CD8-positive, alpha-beta memory T cell (primary cell): ENCODE measurements at regions not wholly inside any gene's neighbourhood (a gene's known extent, or its start where the extent isn't known, plus 50 kb on each side); places are given as distances from the start of the nearest gene placed in this dataset.

Source experiments
- CTCF ChIA-PET: fragments of 350-600 bp; sonication (Branson Sonifier 250); formaldehyde crosslinking; loops from one replicate; lab custom pipeline; 2021; ENCODE audit warnings: antibody characterized with exemption; lab: Charles Lee
- POLR2A ChIA-PET: fragments of 350-600 bp; sonication (Branson Sonifier 250); formaldehyde crosslinking; loops from one replicate; lab custom pipeline; 2021; ENCODE audit warnings: antibody characterized with exemption; lab: Charles Lee
- DNase-seq, 5 donors: peaks; one replicate each; pipeline versions ENCODE4 v3.0.0 to v3.0.0-alpha.2; 2020 to 2022; ENCODE audit warnings: mixed read lengths in 1 of 5
- H3K27ac ChIP-seq: one replicate; pipeline ENCODE4 v1.7.0; 2013; ENCODE audit warnings: low read depth, mild to moderate bottlenecking, low read length, moderate library complexity
- H3K27me3 ChIP-seq: 2 replicates; pipeline ENCODE4 v1.7.0; 2013; ENCODE audit warnings: low read length, mild to moderate bottlenecking; ENCODE audit not compliant: insufficient read depth, poor library complexity, severe bottlenecking
- H3K36me3 ChIP-seq: 2 replicates; pipeline ENCODE4 v1.7.0; 2013; ENCODE audit warnings: mild to moderate bottlenecking, low read length, moderate library complexity; ENCODE audit not compliant: insufficient read depth
- H3K4me1 ChIP-seq: 2 replicates; pipeline ENCODE4 v1.7.0; 2013; ENCODE audit warnings: mild to moderate bottlenecking, low read length, moderate library complexity; ENCODE audit not compliant: insufficient read depth
- H3K4me3 ChIP-seq: 2 replicates; pipeline ENCODE4 v1.7.0; 2013; ENCODE audit warnings: mild to moderate bottlenecking, low read length
- H3K9me3 ChIP-seq: 2 replicates; pipeline ENCODE4 v1.7.0; 2013; ENCODE audit warnings: mild to moderate bottlenecking, low read length
- H3K27ac Mint-ChIP-seq, 8 donors: one replicate each; pipeline ENCODE4 v1.8.0; 2020 to 2021; ENCODE audit warnings: mixed read lengths in 8 of 8, mild to moderate bottlenecking in 6 of 8, inconsistent platforms in 3 of 8, moderate library complexity in 3 of 8
- H3K27me3 Mint-ChIP-seq, 2 donors: one replicate each; pipeline ENCODE4 v1.8.0; 2020 to 2021; ENCODE audit warnings: mixed read lengths in 2 of 2, mild to moderate bottlenecking in 1 of 2, moderate library complexity in 1 of 2
- H3K36me3 Mint-ChIP-seq, 3 donors: one replicate each; pipeline ENCODE4 v1.8.0; 2020 to 2021; ENCODE audit warnings: mixed read lengths in 3 of 3, inconsistent platforms in 1 of 3, mild to moderate bottlenecking in 1 of 3
- H3K4me1 Mint-ChIP-seq, 3 donors: one replicate each; pipeline ENCODE4 v1.8.0; 2020 to 2021; ENCODE audit warnings: mixed read lengths in 3 of 3, inconsistent platforms in 1 of 3, mild to moderate bottlenecking in 1 of 3
- H3K4me3 Mint-ChIP-seq, 7 donors: one replicate each; pipeline ENCODE4 v1.8.0; 2020 to 2021; ENCODE audit warnings: mixed read lengths in 7 of 7, mild to moderate bottlenecking in 6 of 7, moderate library complexity in 4 of 7, inconsistent platforms in 2 of 7
- H3K9me3 Mint-ChIP-seq, 5 donors: one replicate each; pipeline ENCODE4 v1.8.0; 2020 to 2022; ENCODE audit warnings: mixed read lengths in 5 of 5, mild to moderate bottlenecking in 3 of 5, moderate library complexity in 2 of 5, inconsistent platforms in 1 of 5

- DNase-seq, result no peak
- Histone ChIP-seq H3K27ac (no peak overlapping the region), H3K4me3 (no peak overlapping the region), H3K36me3 (no peaks in the 10 kb centered on the region), H3K9me3 (no peaks in the 10 kb centered on the region), H3K4me1 (no peaks in the 10 kb centered on the region), H3K27me3 (no peaks in the 10 kb centered on the region)
- Mint-ChIP-seq H3K27me3 (peaks cover 12 to 14% of the 10 kb centered on the region in 2 donors), H3K4me1 (no peaks in the 10 kb centered on the region), H3K9me3 (no peaks in the 10 kb centered on the region), H3K36me3 (no peaks in the 10 kb centered on the region), H3K27ac (no peak overlapping the region), H3K4me3 (no peak overlapping the region)
- ChIA-PET CTCF (no interaction called here), POLR2A (no interaction called here)
These were observed 221.1 kb upstream of the ITM2A start for GRCh38 chrX:79588233-79588632.

GRCh38 chrX:79573760-79574159, 206.6 kb upstream of the ITM2A start:
- Mint-ChIP-seq H3K27ac (no peak overlapping the region), H3K27me3 (peaks cover 5 to 8% of the 10 kb centered on the region in 2 donors), H3K9me3 (peaks cover 0 to 9% (median 4%) of the 10 kb centered on the region in 5 donors), H3K4me1 (no peaks in the 10 kb centered on the region), H3K36me3 (no peaks in the 10 kb centered on the region), H3K4me3 (no peak overlapping the region)
- DNase-seq, result no peak
- ChIA-PET POLR2A (no interaction called here), CTCF (no interaction called here)
- Histone ChIP-seq H3K36me3 (no peaks in the 10 kb centered on the region), H3K4me1 (no peaks in the 10 kb centered on the region), H3K27ac (no peak overlapping the region), H3K9me3 (no peaks in the 10 kb centered on the region), H3K4me3 (no peak overlapping the region), H3K27me3 (no peaks in the 10 kb centered on the region)

- peaks cover 0 to 16% (median 7%) of the 10 kb centered on the region in 5 donors for H3K9me3 Mint-ChIP-seq
- CTCF ChIA-PET, result no interaction called here
These were observed 205.4 kb upstream of the ITM2A start for GRCh38 chrX:79572566-79572965.

GRCh38 chrX:79570524-79571240, 203.5 kb upstream of the ITM2A start:
- H3K4me3 Mint-ChIP-seq, result no peak overlapping the region
- DNase-seq, result no peak
- Histone ChIP-seq H3K4me1 (no peaks in the 10 kb centered on the region), H3K36me3 (no peaks in the 10 kb centered on the region), H3K27me3 (no peaks in the 10 kb centered on the region), H3K4me3 (no peak overlapping the region), H3K9me3 (no peaks in the 10 kb centered on the region), H3K27ac (no peak overlapping the region)
- ChIA-PET CTCF (no interaction called here), POLR2A (no interaction called here)
- peaks cover 5 to 12% of the 10 kb centered on the region in 2 donors for H3K27me3 Mint-ChIP-seq
- no peaks in the 10 kb centered on the region for H3K36me3 Mint-ChIP-seq
- no peak overlapping the region for H3K27ac Mint-ChIP-seq
- H3K4me1 Mint-ChIP-seq, result no peaks in the 10 kb centered on the region
- peaks cover 0 to 16% (median 7%) of the 10 kb centered on the region in 5 donors for H3K9me3 Mint-ChIP-seq

More at GRCh38 chrX:79572566-79572965, 205.4 kb upstream of the ITM2A start:
- POLR2A ChIA-PET, result no interaction called here
- no peak overlapping the region for H3K4me3 Mint-ChIP-seq
- peaks cover 5 to 8% of the 10 kb centered on the region in 2 donors for H3K27me3 Mint-ChIP-seq
- Histone ChIP-seq H3K27me3 (no peaks in the 10 kb centered on the region), H3K4me1 (no peaks in the 10 kb centered on the region), H3K27ac (no peak overlapping the region), H3K4me3 (no peak overlapping the region), H3K36me3 (no peaks in the 10 kb centered on the region), H3K9me3 (no peaks in the 10 kb centered on the region)
- no peak for DNase-seq
- H3K27ac Mint-ChIP-seq, result no peak overlapping the region
- no peaks in the 10 kb centered on the region for H3K36me3 Mint-ChIP-seq
- no peaks in the 10 kb centered on the region for H3K4me1 Mint-ChIP-seq

GRCh38 chrX:79568309-79568708, 201.2 kb upstream of the ITM2A start:
- Histone ChIP-seq H3K9me3 (no peaks in the 10 kb centered on the region), H3K36me3 (no peaks in the 10 kb centered on the region), H3K4me1 (no peaks in the 10 kb centered on the region), H3K27ac (no peak overlapping the region), H3K27me3 (no peaks in the 10 kb centered on the region), H3K4me3 (no peak overlapping the region)
- no peaks in the 10 kb centered on the region for H3K4me1 Mint-ChIP-seq
- POLR2A ChIA-PET, result no interaction called here
- peaks cover 0 to 16% (median 7%) of the 10 kb centered on the region in 5 donors for H3K9me3 Mint-ChIP-seq
- no peak overlapping the region for H3K4me3 Mint-ChIP-seq
- peaks cover 7 to 12% of the 10 kb centered on the region in 2 donors for H3K27me3 Mint-ChIP-seq
- DNase-seq, result no peak
- CTCF ChIA-PET, result no interaction called here
- no peak overlapping the region for H3K27ac Mint-ChIP-seq
- H3K36me3 Mint-ChIP-seq, result no peaks in the 10 kb centered on the region

- H3K27ac ChIP-seq, result no peak overlapping the region
- H3K27ac Mint-ChIP-seq, result no peak overlapping the region
- DNase-seq, result no peak
- H3K36me3 Mint-ChIP-seq, result no peaks in the 10 kb centered on the region
- CTCF ChIA-PET, result no interaction called here
- H3K4me1 ChIP-seq, result no peaks in the 10 kb centered on the region
- H3K27me3 ChIP-seq, result no peaks in the 10 kb centered on the region
- POLR2A ChIA-PET, result no interaction called here
- H3K9me3 ChIP-seq, result no peaks in the 10 kb centered on the region
- peaks cover 0 to 13% (median 7%) of the 10 kb centered on the region in 5 donors for H3K9me3 Mint-ChIP-seq
- H3K4me3 Mint-ChIP-seq, result no peak overlapping the region
- no peaks in the 10 kb centered on the region for H3K4me1 Mint-ChIP-seq
- H3K4me3 ChIP-seq, result no peak overlapping the region
- H3K36me3 ChIP-seq, result no peaks in the 10 kb centered on the region
- peaks cover 5 to 18% of the 10 kb centered on the region in 2 donors for H3K27me3 Mint-ChIP-seq
These were observed 197.2 kb upstream of the ITM2A start for GRCh38 chrX:79564362-79564761.

- no peak overlapping the region for H3K4me3 ChIP-seq
- ChIA-PET CTCF (no interaction called here), POLR2A (no interaction called here)
- H3K36me3 ChIP-seq, result no peaks in the 10 kb centered on the region
- DNase-seq, result no peak
- Mint-ChIP-seq H3K9me3 (peaks cover 0 to 2% (median 0%) of the 10 kb centered on the region in 5 donors), H3K27me3 (peaks cover 4 to 8% of the 10 kb centered on the region in 2 donors), H3K4me1 (no peaks in the 10 kb centered on the region), H3K36me3 (no peaks in the 10 kb centered on the region), H3K27ac (no peak overlapping the region), H3K4me3 (no peak overlapping the region)
- no peaks in the 10 kb centered on the region for H3K9me3 ChIP-seq
- no peaks in the 10 kb centered on the region for H3K27me3 ChIP-seq
- H3K27ac ChIP-seq, result no peak overlapping the region
- no peaks in the 10 kb centered on the region for H3K4me1 ChIP-seq
These were observed 192.2 kb upstream of the ITM2A start for GRCh38 chrX:79559290-79559689.

GRCh38 chrX:79557212-79557611, 190.1 kb upstream of the ITM2A start:
- H3K9me3 ChIP-seq, result no peaks in the 10 kb centered on the region
- no peak overlapping the region for H3K4me3 ChIP-seq
- ChIA-PET CTCF (no interaction called here), POLR2A (no interaction called here)
- H3K9me3 Mint-ChIP-seq, result peaks cover 0 to 5% (median 0%) of the 10 kb centered on the region in 5 donors
- H3K36me3 ChIP-seq, result no peaks in the 10 kb centered on the region
- H3K4me3 Mint-ChIP-seq, result no peak overlapping the region
- no peak for DNase-seq
- no peaks in the 10 kb centered on the region for H3K36me3 Mint-ChIP-seq
- H3K4me1 Mint-ChIP-seq, result no peaks in the 10 kb centered on the region
- H3K27ac Mint-ChIP-seq, result no peak overlapping the region
- H3K27me3 Mint-ChIP-seq, result peaks cover 2 to 8% of the 10 kb centered on the region in 2 donors
- no peaks in the 10 kb centered on the region for H3K27me3 ChIP-seq
- no peak overlapping the region for H3K27ac ChIP-seq
- no peaks in the 10 kb centered on the region for H3K4me1 ChIP-seq
